Activated CD4-positive, alpha-beta T cell treated with anti-CD3 and anti-CD28 coated beads, Interleukin-2, amount 10 ng/mL, durations not matched to agents 7 days and 5 days (primary cell): ENCODE measurements at regions not wholly inside any gene's neighbourhood (a gene's known extent, or its start where the extent isn't known, plus 50 kb on each side); places are given as distances from the start of the nearest gene placed in this dataset.

ENCODE experiments used
- CTCF ChIA-PET: fragments of 350-600 bp; sonication (Branson Sonifier 250); formaldehyde crosslinking; loops from one replicate; lab custom pipeline; 2021; ENCODE audit warnings: antibody characterized with exemption; lab: Charles Lee
- POLR2A ChIA-PET: fragments of 350-600 bp; sonication (Branson Sonifier 250); formaldehyde crosslinking; loops from one replicate; lab custom pipeline; 2021; ENCODE audit warnings: antibody characterized with exemption; lab: Charles Lee
- DNase-seq: peaks from one replicate; pipeline ENCODE4 v3.0.0-alpha.2; 2020
- H3K27ac Mint-ChIP-seq: one replicate; pipeline ENCODE4 v1.8.0; 2021; ENCODE audit warnings: mild to moderate bottlenecking, moderate library complexity, mixed read lengths
- H3K27me3 Mint-ChIP-seq: one replicate; pipeline ENCODE4 v1.8.0; 2021; ENCODE audit warnings: mixed read lengths
- H3K36me3 Mint-ChIP-seq: one replicate; pipeline ENCODE4 v1.8.0; 2021; ENCODE audit warnings: low read depth, mixed read lengths
- H3K4me1 Mint-ChIP-seq: one replicate; pipeline ENCODE4 v1.8.0; 2021; ENCODE audit warnings: mixed read lengths
- H3K4me3 Mint-ChIP-seq: one replicate; pipeline ENCODE4 v1.8.0; 2021; ENCODE audit warnings: mild to moderate bottlenecking, moderate library complexity, mixed read lengths
- H3K9me3 Mint-ChIP-seq: one replicate; pipeline ENCODE4 v1.8.0; 2021; ENCODE audit warnings: mixed read lengths

- Mint-ChIP-seq H3K27ac (no peak overlapping the region), H3K4me3 (no peak overlapping the region), H3K4me1 (no peaks in the 10 kb centered on the region), H3K27me3 (no peaks in the 10 kb centered on the region), H3K9me3 (no peaks in the 10 kb centered on the region), H3K36me3 (no peaks in the 10 kb centered on the region)
- CTCF ChIA-PET: interaction anchor here (0.6 to 1.2 kb wide), 2 partner anchors 19 to 159 kb away, joined by 3 read pairs; no protein-coding TSS in a partner anchor
- POLR2A ChIA-PET: no interaction called here
- DNase-seq: no peak
Measured at GRCh38 chr3:177438596-177439220, 241.4 kb upstream of the TBL1XR1 start.

GRCh38 chr3:177439694-177440269, 242.5 kb upstream of the TBL1XR1 start:
- H3K36me3 Mint-ChIP-seq: no peaks in the 10 kb centered on the region
- POLR2A ChIA-PET: no interaction called here
- H3K27ac Mint-ChIP-seq: no peak overlapping the region
- H3K9me3 Mint-ChIP-seq: no peaks in the 10 kb centered on the region
- no peak for DNase-seq
- H3K27me3 Mint-ChIP-seq: no peaks in the 10 kb centered on the region
- CTCF ChIA-PET: interaction anchor here (1.2 kb wide), 1 partner anchor 9 kb away, joined by 3 read pairs; no protein-coding TSS in a partner anchor
- no peak overlapping the region for H3K4me3 Mint-ChIP-seq
- H3K4me1 Mint-ChIP-seq: no peaks in the 10 kb centered on the region

- no peak for DNase-seq
- Mint-ChIP-seq H3K27ac (no peak overlapping the region), H3K27me3 (no peaks in the 10 kb centered on the region), H3K9me3 (no peaks in the 10 kb centered on the region), H3K36me3 (no peaks in the 10 kb centered on the region), H3K4me1 (no peaks in the 10 kb centered on the region), H3K4me3 (no peak overlapping the region)
- POLR2A ChIA-PET: no interaction called here
- CTCF ChIA-PET: interaction anchor here (1.2 kb wide), 1 partner anchor 8 kb away, joined by 3 read pairs; no protein-coding TSS in a partner anchor
Measured at GRCh38 chr3:177440456-177441104, 243.3 kb upstream of the TBL1XR1 start.

- ChIA-PET POLR2A (no interaction called here), CTCF (no interaction called here)
- H3K4me3 Mint-ChIP-seq: no peak overlapping the region
- no peaks in the 10 kb centered on the region for H3K27me3 Mint-ChIP-seq
- no peak for DNase-seq
- H3K36me3 Mint-ChIP-seq: no peaks in the 10 kb centered on the region
- H3K9me3 Mint-ChIP-seq: no peaks in the 10 kb centered on the region
- H3K27ac Mint-ChIP-seq: no peak overlapping the region
- H3K4me1 Mint-ChIP-seq: no peaks in the 10 kb centered on the region
Measured at GRCh38 chr3:177441276-177441812, 244.1 kb upstream of the TBL1XR1 start.

GRCh38 chr3:177441813-177442646, 244.7 kb upstream of the TBL1XR1 start:
- Mint-ChIP-seq H3K4me3 (no peak overlapping the region), H3K27me3 (no peaks in the 10 kb centered on the region), H3K27ac (no peak overlapping the region), H3K9me3 (no peaks in the 10 kb centered on the region), H3K36me3 (no peaks in the 10 kb centered on the region), H3K4me1 (no peaks in the 10 kb centered on the region)
- ChIA-PET CTCF (no interaction called here), POLR2A (no interaction called here)
- DNase-seq: no peak

GRCh38 chr3:177443469-177443868, 246.2 kb upstream of the TBL1XR1 start:
- H3K9me3 Mint-ChIP-seq: peaks cover 4% of the 10 kb centered on the region
- ChIA-PET POLR2A (no interaction called here), CTCF (interaction anchor here (0.8 to 1.2 kb wide), 2 partner anchors 32 to 37 kb away, joined by 3 read pairs; no protein-coding TSS in a partner anchor)
- no peak overlapping the region for H3K4me3 Mint-ChIP-seq
- no peaks in the 10 kb centered on the region for H3K36me3 Mint-ChIP-seq
- H3K4me1 Mint-ChIP-seq: peaks cover 4% of the 10 kb centered on the region
- peak overlapping the region; percentile 58 for H3K27ac Mint-ChIP-seq
- DNase-seq: no peak
- H3K27me3 Mint-ChIP-seq: no peaks in the 10 kb centered on the region

GRCh38 chr3:177444696-177445095, 247.4 kb upstream of the TBL1XR1 start:
- no peaks in the 10 kb centered on the region for H3K27me3 Mint-ChIP-seq
- no peak for DNase-seq
- CTCF ChIA-PET: interaction anchor here (1.6 kb wide), 1 partner anchor 9 kb away, joined by 3 read pairs; no protein-coding TSS in a partner anchor
- peaks cover 1% of the 10 kb centered on the region for H3K36me3 Mint-ChIP-seq
- H3K9me3 Mint-ChIP-seq: peaks cover 9% of the 10 kb centered on the region
- H3K4me3 Mint-ChIP-seq: no peak overlapping the region
- H3K4me1 Mint-ChIP-seq: peaks cover 14% of the 10 kb centered on the region
- POLR2A ChIA-PET: no interaction called here
- H3K27ac Mint-ChIP-seq: no peak overlapping the region

- ChIA-PET POLR2A (no interaction called here), CTCF (interaction anchor here (1.6 kb wide), 1 partner anchor 10 kb away, joined by 3 read pairs; no protein-coding TSS in a partner anchor)
- H3K4me3 Mint-ChIP-seq: no peak overlapping the region
Measured at GRCh38 chr3:177445549-177445948, 248.3 kb upstream of the TBL1XR1 start.

GRCh38 chr3:177446165-177446601, 248.9 kb upstream of the TBL1XR1 start:
- Mint-ChIP-seq H3K27me3 (no peaks in the 10 kb centered on the region), H3K36me3 (peaks cover 1% of the 10 kb centered on the region), H3K9me3 (peaks cover 9% of the 10 kb centered on the region), H3K4me1 (peaks cover 15% of the 10 kb centered on the region), H3K27ac (no peak overlapping the region), H3K4me3 (no peak overlapping the region)
- ChIA-PET POLR2A (no interaction called here), CTCF (interaction anchor here (1.6 kb wide), 1 partner anchor 11 kb away, joined by 3 read pairs; no protein-coding TSS in a partner anchor)
- no peak for DNase-seq

More at GRCh38 chr3:177445549-177445948, 248.3 kb upstream of the TBL1XR1 start:
- Mint-ChIP-seq H3K9me3 (peaks cover 9% of the 10 kb centered on the region), H3K4me1 (peaks cover 15% of the 10 kb centered on the region), H3K27ac (no peak overlapping the region), H3K27me3 (no peaks in the 10 kb centered on the region), H3K36me3 (peaks cover 1% of the 10 kb centered on the region)
- DNase-seq: no peak

GRCh38 chr3:177447938-177448337, 250.7 kb upstream of the TBL1XR1 start:
- peaks cover 9% of the 10 kb centered on the region for H3K9me3 Mint-ChIP-seq
- no peaks in the 10 kb centered on the region for H3K27me3 Mint-ChIP-seq
- ChIA-PET POLR2A (no interaction called here), CTCF (interaction anchor here (0.8 to 2.3 kb wide), 4 partner anchors 8 to 286 kb away, joined by 3 to 6 read pairs (median 3); no protein-coding TSS in a partner anchor)
- peaks cover 1% of the 10 kb centered on the region for H3K36me3 Mint-ChIP-seq
- peaks cover 15% of the 10 kb centered on the region for H3K4me1 Mint-ChIP-seq
- no peak overlapping the region for H3K27ac Mint-ChIP-seq
- H3K4me3 Mint-ChIP-seq: no peak overlapping the region
- no peak for DNase-seq

GRCh38 chr3:177448987-177449359, 251.7 kb upstream of the TBL1XR1 start:
- Mint-ChIP-seq H3K4me3 (no peak overlapping the region), H3K27ac (peak overlapping the region; percentile 65), H3K36me3 (peaks cover 1% of the 10 kb centered on the region), H3K9me3 (peaks cover 9% of the 10 kb centered on the region), H3K4me1 (peaks cover 15% of the 10 kb centered on the region), H3K27me3 (no peaks in the 10 kb centered on the region)
- ChIA-PET POLR2A (no interaction called here), CTCF (interaction anchor here (0.6 to 2.3 kb wide), 3 partner anchors 9 to 15 kb away, joined by 3 to 6 read pairs (median 3); no protein-coding TSS in a partner anchor)
- DNase-seq: no peak
